ENCODE measurements at regions not wholly inside any gene's neighbourhood (a gene's known extent, or its start where the extent isn't known, plus 50 kb on each side); places are given as distances from the start of the nearest gene placed in this dataset.
"Not testable (repeated sequence)": the region's sequence is repeated elsewhere in the genome, so short reads cannot be mapped to it uniquely, and the experiment has no call there.

- Histone ChIP-seq H3K4me1 (ENCODE audit: control insufficient read depth in 5 of 5, insufficient read depth in 5 of 5, low read length in 5 of 5) (no peaks in the 10 kb centered on the region), H3K27me3 (ENCODE audit: control insufficient read depth in 3 of 3, insufficient read depth in 3 of 3, low read length in 2 of 3) (no peaks in the 10 kb centered on the region), H3K36me3 (ENCODE audit: control insufficient read depth in 4 of 4, insufficient read depth in 4 of 4, low read length in 4 of 4) (no peaks in the 10 kb centered on the region), H3K27ac (ENCODE audit: low read depth in 1 of 2, low read length in 1 of 2) (no peak overlapping the region), H3K9me3 (ENCODE audit: control insufficient read depth in 4 of 4, insufficient read depth in 3 of 4, low read length in 3 of 4) (peaks cover 0 to 2% (median 0%) of the 10 kb centered on the region in 4 donors), H3K4me3 (no peak overlapping the region), H3K9ac (ENCODE audit: insufficient read depth in 1 of 2, low read length in 2 of 2) (no peak overlapping the region)
- ATAC-seq (ENCODE audit: insufficient read depth, low FRiP score), result no peak
- 84 to 90% methylated on average over 6 of the region's 6 CpGs for WGBS, 2 donors
- TF ChIP-seq, protein P1, sequence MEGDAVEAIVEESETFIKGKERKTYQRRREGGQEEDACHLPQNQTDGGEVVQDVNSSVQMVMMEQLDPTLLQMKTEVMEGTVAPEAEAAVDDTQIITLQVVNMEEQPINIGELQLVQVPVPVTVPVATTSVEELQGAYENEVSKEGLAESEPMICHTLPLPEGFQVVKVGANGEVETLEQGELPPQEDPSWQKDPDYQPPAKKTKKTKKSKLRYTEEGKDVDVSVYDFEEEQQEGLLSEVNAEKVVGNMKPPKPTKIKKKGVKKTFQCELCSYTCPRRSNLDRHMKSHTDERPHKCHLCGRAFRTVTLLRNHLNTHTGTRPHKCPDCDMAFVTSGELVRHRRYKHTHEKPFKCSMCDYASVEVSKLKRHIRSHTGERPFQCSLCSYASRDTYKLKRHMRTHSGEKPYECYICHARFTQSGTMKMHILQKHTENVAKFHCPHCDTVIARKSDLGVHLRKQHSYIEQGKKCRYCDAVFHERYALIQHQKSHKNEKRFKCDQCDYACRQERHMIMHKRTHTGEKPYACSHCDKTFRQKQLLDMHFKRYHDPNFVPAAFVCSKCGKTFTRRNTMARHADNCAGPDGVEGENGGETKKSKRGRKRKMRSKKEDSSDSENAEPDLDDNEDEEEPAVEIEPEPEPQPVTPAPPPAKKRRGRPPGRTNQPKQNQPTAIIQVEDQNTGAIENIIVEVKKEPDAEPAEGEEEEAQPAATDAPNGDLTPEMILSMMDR (IDR thresholded peaks at IDR 0.05; ENCODE audit: control extremely low read depth, extremely low read depth), result no peak
- DNase-seq, result no peak
Measured at GRCh38 chr3:192992361-192992760, 74.7 kb upstream of the MB21D2 start.

DNA sequence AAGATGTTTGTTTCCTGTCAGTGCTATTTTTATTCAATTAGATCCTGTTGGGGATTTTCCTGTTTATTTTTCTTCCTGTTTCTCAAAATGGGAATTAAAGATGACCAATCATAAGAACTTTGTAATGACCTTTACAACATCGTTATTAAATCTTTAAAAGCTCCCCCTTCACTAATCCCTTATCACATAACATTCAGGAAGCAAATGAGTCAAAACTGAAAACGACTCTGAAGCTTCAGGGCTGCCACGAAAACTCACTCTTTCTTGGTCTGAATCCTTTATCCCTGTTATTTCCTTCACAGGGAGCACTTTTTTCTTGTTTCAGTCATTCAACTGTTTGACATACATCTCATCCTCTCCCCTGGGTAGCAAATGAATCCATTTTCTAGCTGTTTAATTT, 75.8 kb upstream of the MB21D2 start:
- peaks cover 0 to 2% (median 0%) of the 10 kb centered on the region in 4 donors for H3K9me3 ChIP-seq (ENCODE audit: control insufficient read depth in 4 of 4, insufficient read depth in 3 of 4, low read length in 3 of 4)
- no peak for ATAC-seq (ENCODE audit: insufficient read depth, low FRiP score)

DNA sequence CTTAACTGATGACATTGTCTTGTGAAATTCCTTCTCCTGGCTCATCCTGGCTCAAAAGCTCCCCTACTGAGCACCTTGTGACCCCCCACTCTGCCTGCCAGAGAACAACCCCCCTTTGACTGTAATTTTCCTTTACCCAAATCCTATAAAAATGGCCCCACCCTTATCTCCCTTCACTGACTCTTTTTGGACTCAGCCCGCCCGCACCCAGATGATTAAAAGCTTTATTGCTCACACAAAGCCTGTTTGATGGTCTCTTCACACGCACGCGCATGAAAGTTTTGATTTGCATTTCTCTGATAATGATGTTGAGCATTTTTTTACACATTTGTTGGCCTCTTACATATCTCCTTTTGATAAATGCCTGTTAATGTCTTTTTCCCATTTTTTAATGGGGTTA, 83.5 kb upstream of the MB21D2 start:
- H3K4me3 ChIP-seq; H3K9ac ChIP-seq (ENCODE audit: insufficient read depth in 1 of 2, low read length in 2 of 2); H3K27me3 ChIP-seq (ENCODE audit: control insufficient read depth in 3 of 3, insufficient read depth in 3 of 3, low read length in 2 of 3); H3K27ac ChIP-seq (ENCODE audit: low read depth in 1 of 2, low read length in 1 of 2); H3K9me3 ChIP-seq (ENCODE audit: control insufficient read depth in 4 of 4, insufficient read depth in 3 of 4, low read length in 3 of 4); H3K4me1 ChIP-seq (ENCODE audit: control insufficient read depth in 5 of 5, insufficient read depth in 5 of 5, low read length in 5 of 5); H3K36me3 ChIP-seq (ENCODE audit: control insufficient read depth in 4 of 4, insufficient read depth in 4 of 4, low read length in 4 of 4); DNase-seq; ATAC-seq (ENCODE audit: insufficient read depth, low FRiP score): not testable (repeated sequence)
- 95% methylated on average over 5 of the region's 5 CpGs for WGBS, 2 donors

More for the DNA sequence above, 75.8 kb upstream of the MB21D2 start:
- H3K4me3 ChIP-seq, result no peak overlapping the region
- H3K36me3 ChIP-seq (ENCODE audit: control insufficient read depth in 4 of 4, insufficient read depth in 4 of 4, low read length in 4 of 4), result no peaks in the 10 kb centered on the region
- no peak overlapping the region for H3K9ac ChIP-seq (ENCODE audit: insufficient read depth in 1 of 2, low read length in 2 of 2)
- H3K27ac ChIP-seq (ENCODE audit: low read depth in 1 of 2, low read length in 1 of 2), result no peak overlapping the region
- no peak for DNase-seq
- no peaks in the 10 kb centered on the region for H3K4me1 ChIP-seq (ENCODE audit: control insufficient read depth in 5 of 5, insufficient read depth in 5 of 5, low read length in 5 of 5)
- WGBS, 2 donors, result 25 to 34% methylated on average over 3 of the region's 3 CpGs
- no peaks in the 10 kb centered on the region for H3K27me3 ChIP-seq (ENCODE audit: control insufficient read depth in 3 of 3, insufficient read depth in 3 of 3, low read length in 2 of 3)
- TF ChIP-seq, protein P1 (IDR thresholded peaks at IDR 0.05; ENCODE audit: control extremely low read depth, extremely low read depth), result no peak

DNA sequence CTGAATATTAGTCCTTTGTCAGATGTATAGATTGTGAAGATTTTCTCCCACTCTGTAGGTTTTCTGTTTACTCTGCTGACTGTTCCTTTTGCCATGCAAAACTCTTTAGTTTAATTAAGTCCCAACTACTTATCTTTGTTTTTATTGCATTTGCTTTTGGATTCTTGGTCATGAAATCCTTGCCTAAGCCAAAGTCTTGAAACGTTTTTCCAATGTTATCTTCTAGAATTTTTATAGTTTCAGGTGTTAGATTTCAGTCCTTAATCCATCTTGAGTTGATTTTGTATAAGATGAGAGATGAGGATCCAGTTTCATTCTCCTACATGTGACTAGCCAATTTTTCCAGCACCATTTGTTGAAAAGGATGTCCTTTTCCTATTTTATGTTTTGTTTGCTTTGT, 86.0 kb upstream of the MB21D2 start:
- not testable (repeated sequence) for H3K4me1 ChIP-seq (ENCODE audit: control insufficient read depth in 5 of 5, insufficient read depth in 5 of 5, low read length in 5 of 5); H3K9me3 ChIP-seq (ENCODE audit: control insufficient read depth in 4 of 4, insufficient read depth in 3 of 4, low read length in 3 of 4); H3K36me3 ChIP-seq (ENCODE audit: control insufficient read depth in 4 of 4, insufficient read depth in 4 of 4, low read length in 4 of 4); H3K4me3 ChIP-seq; H3K27ac ChIP-seq (ENCODE audit: low read depth in 1 of 2, low read length in 1 of 2); DNase-seq; H3K27me3 ChIP-seq (ENCODE audit: control insufficient read depth in 3 of 3, insufficient read depth in 3 of 3, low read length in 2 of 3); ATAC-seq (ENCODE audit: insufficient read depth, low FRiP score); H3K9ac ChIP-seq (ENCODE audit: insufficient read depth in 1 of 2, low read length in 2 of 2)
- 24 to 42% methylated on average over 1 of the region's 1 CpG for WGBS, 2 donors

DNA sequence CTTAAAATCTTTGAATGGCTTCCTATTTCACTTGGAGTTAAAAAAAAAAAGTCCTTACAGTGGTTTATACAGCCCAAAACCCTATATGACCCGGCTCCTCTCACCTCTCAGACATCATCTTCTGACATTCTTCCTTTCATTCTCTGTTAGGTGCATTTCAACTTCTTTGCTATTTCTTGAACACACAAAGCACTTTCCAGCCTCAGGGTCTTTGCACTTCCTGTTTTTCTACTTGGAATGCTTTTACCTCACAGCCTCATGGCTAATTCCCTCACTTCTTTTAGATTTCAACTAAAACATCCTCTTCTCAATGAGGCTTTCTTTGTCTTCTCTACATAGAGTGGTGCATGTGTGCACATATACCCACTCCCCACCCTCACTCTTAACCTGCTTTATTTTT, 91.0 kb upstream of the MB21D2 start:
- H3K4me3 ChIP-seq, result no peak overlapping the region
- 75 to 84% methylated on average over 1 of the region's 1 CpG for WGBS, 2 donors
- peaks cover 0 to 2% (median 0%) of the 10 kb centered on the region in 5 donors for H3K4me1 ChIP-seq (ENCODE audit: control insufficient read depth in 5 of 5, insufficient read depth in 5 of 5, low read length in 5 of 5)
- TF ChIP-seq, protein P1 (IDR thresholded peaks at IDR 0.05; ENCODE audit: control extremely low read depth, extremely low read depth), result no peak
- DNase-seq, result no peak
- no peaks in the 10 kb centered on the region for H3K27me3 ChIP-seq (ENCODE audit: control insufficient read depth in 3 of 3, insufficient read depth in 3 of 3, low read length in 2 of 3)
- no peak overlapping the region for H3K9ac ChIP-seq (ENCODE audit: insufficient read depth in 1 of 2, low read length in 2 of 2)
- H3K36me3 ChIP-seq (ENCODE audit: control insufficient read depth in 4 of 4, insufficient read depth in 4 of 4, low read length in 4 of 4), result no peaks in the 10 kb centered on the region
- ATAC-seq (ENCODE audit: insufficient read depth, low FRiP score), result no peak
- no peak overlapping the region for H3K27ac ChIP-seq (ENCODE audit: low read depth in 1 of 2, low read length in 1 of 2)
- H3K9me3 ChIP-seq (ENCODE audit: control insufficient read depth in 4 of 4, insufficient read depth in 3 of 4, low read length in 3 of 4), result peaks cover 0 to 2% (median 0%) of the 10 kb centered on the region in 4 donors
